ENCODE measurements at regions not wholly inside any gene's neighbourhood (a gene's known extent, or its start where the extent isn't known, plus 50 kb on each side); places are given as distances from the start of the nearest gene placed in this dataset.

- TF ChIP-seq CTCF (IDR thresholded peaks at IDR 0.05; ENCODE audit: low read depth, low read length) (no peak), POLR2A (IDR thresholded peaks at IDR 0.05; ENCODE audit: extremely low read depth, insufficient read length) (no peak), MYC (IDR thresholded peaks at IDR 0.05; ENCODE audit: low read depth, low read length) (no peak), MAX (IDR thresholded peaks at IDR 0.05; ENCODE audit: low read depth, low read length) (no peak)
Measured at GRCh38 chr2:217283460-217283859, 423.6 kb upstream of the TNP1 start.

All from NB4 (cell line).